Small intestine (tissue), 7 donors: ENCODE measurements at regions not wholly inside any gene's neighbourhood (a gene's known extent, or its start where the extent isn't known, plus 50 kb on each side); places are given as distances from the start of the nearest gene placed in this dataset.
"Not testable (repeated sequence)": the region's sequence is repeated elsewhere in the genome, so short reads cannot be mapped to it uniquely, and the experiment has no call there.

ENCODE experiments used
- DNase-seq, 2 donors: peaks; one replicate each; pipeline versions ENCODE4 v3.0.0 to v3.0.0-alpha.2; 2013
- FAIRE-seq: peaks from 2 replicates; lab custom pipeline; 2012; peaks lifted over from hg19 to GRCh38; lab: Jason Lieb, UNC
- H3K27ac ChIP-seq, 3 donors: one replicate each; pipeline ENCODE4 v1.5.1; 2013; ENCODE audit warnings: low read length in 2 of 3, mild to moderate bottlenecking in 2 of 3, control low read depth in 1 of 3, inconsistent platforms in 1 of 3, low read depth in 1 of 3, moderate library complexity in 1 of 3
- H3K27me3 ChIP-seq, 3 donors: one replicate each; pipeline ENCODE4 v1.6.1; 2013; ENCODE audit warnings: low read length in 3 of 3, inconsistent platforms in 1 of 3; ENCODE audit not compliant: control insufficient read depth in 3 of 3, insufficient read depth in 3 of 3
- H3K36me3 ChIP-seq, 3 donors: one replicate each; pipeline ENCODE4 v1.6.1; 2013; ENCODE audit warnings: low read length in 3 of 3, inconsistent platforms in 1 of 3, low read depth in 1 of 3, mild to moderate bottlenecking in 1 of 3, moderate library complexity in 1 of 3; ENCODE audit not compliant: control insufficient read depth in 3 of 3, insufficient read depth in 2 of 3
- H3K4me1 ChIP-seq, 3 donors: one replicate each; pipeline ENCODE4 v1.6.1; 2013; ENCODE audit warnings: low read length in 2 of 3, inconsistent platforms in 1 of 3, low read depth in 1 of 3, mild to moderate bottlenecking in 1 of 3, moderate library complexity in 1 of 3; ENCODE audit not compliant: control insufficient read depth in 3 of 3, insufficient read depth in 2 of 3
- H3K4me3 ChIP-seq, 3 donors: one replicate each; pipeline ENCODE4 v1.5.1; 2013; ENCODE audit warnings: low read length in 3 of 3, control low read depth in 1 of 3, inconsistent platforms in 1 of 3, low read depth in 1 of 3, mild to moderate bottlenecking in 1 of 3, moderate library complexity in 1 of 3
- H3K9me3 ChIP-seq, 2 donors: one replicate each; pipeline ENCODE4 v1.6.1; 2013; ENCODE audit warnings: low read depth in 1 of 2, low read length in 1 of 2; ENCODE audit not compliant: control insufficient read depth in 2 of 2, insufficient read depth in 1 of 2
- WGBS, 3 donors: extraction: QIAGEN DNeasy Blood & Tissue Kit; methylation state at CpG; one replicate each; pipeline ENCODE4 v1.1.7; 2013; 5-methylcytosine and 5-hydroxymethylcytosine counted together
- donor health status: healthy with polysubstance abuse.
- donor health status: control.
- donor health status: control.
- donor health status: Bipolar disorder and iron deficiency.
- donor health status: healthy.

DNA sequence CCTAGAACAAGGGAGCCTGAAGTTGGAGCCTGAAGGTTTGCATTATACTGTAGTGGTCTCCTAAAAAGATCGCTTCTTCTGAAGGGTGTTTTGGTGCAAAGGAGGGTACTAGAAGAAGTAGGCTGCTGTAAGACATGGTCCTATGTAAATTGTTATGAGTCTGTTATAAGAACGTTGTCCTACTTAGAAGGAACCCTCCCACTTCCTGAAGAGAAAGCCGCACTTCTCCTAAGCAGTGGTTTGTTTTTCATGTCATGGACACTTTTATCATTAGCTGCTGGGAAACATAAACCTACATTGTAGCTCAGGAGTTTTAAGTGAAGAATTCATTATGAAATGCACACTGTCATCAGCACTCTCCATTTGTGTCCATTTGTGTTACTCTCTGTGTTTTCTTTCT, 129.1 kb upstream of the ITGB1 start:
- no peak for DNase-seq
- no peak overlapping the region for H3K27ac ChIP-seq
- H3K4me3 ChIP-seq = no peak overlapping the region
- FAIRE-seq = no peak
- H3K27me3 ChIP-seq = no peaks in the 10 kb centered on the region
- no peaks in the 10 kb centered on the region for H3K36me3 ChIP-seq
- 56 to 69% (median 61%) methylated on average over 3 of the region's 3 CpGs for WGBS, 3 donors
- no peaks in the 10 kb centered on the region for H3K4me1 ChIP-seq
- H3K9me3 ChIP-seq = peaks cover 0 to 2% of the 10 kb centered on the region in 2 donors

GRCh38 chr10:33086100-33086499, 128.1 kb upstream of the ITGB1 start:
- Histone ChIP-seq H3K9me3 (peaks cover 0 to 2% of the 10 kb centered on the region in 2 donors), H3K4me3 (no peak overlapping the region), H3K4me1 (no peaks in the 10 kb centered on the region), H3K27me3 (no peaks in the 10 kb centered on the region), H3K36me3 (no peaks in the 10 kb centered on the region), H3K27ac (no peak overlapping the region)
- 94 to 96% (median 95%) methylated on average over 5 of the region's 5 CpGs for WGBS, 3 donors
- DNase-seq (no peak), FAIRE-seq (no peak)

- Histone ChIP-seq H3K9me3 (peaks cover 0 to 2% of the 10 kb centered on the region in 2 donors), H3K36me3 (no peaks in the 10 kb centered on the region), H3K4me1 (no peaks in the 10 kb centered on the region), H3K4me3 (no peak overlapping the region), H3K27ac (no peak overlapping the region), H3K27me3 (no peaks in the 10 kb centered on the region)
- FAIRE-seq (no peak), DNase-seq (no peak)
These were observed 127.3 kb upstream of the ITGB1 start for GRCh38 chr10:33085313-33085833.

- WGBS, 3 donors = 95 to 100% (median 97%) methylated on average over 1 of the region's 1 CpG
- Histone ChIP-seq H3K9me3 (peaks cover 0 to 2% of the 10 kb centered on the region in 2 donors), H3K4me3 (no peak overlapping the region), H3K27me3 (no peaks in the 10 kb centered on the region), H3K27ac (no peak overlapping the region), H3K36me3 (no peaks in the 10 kb centered on the region), H3K4me1 (no peaks in the 10 kb centered on the region)
- FAIRE-seq (no peak), DNase-seq (no peak)
These were observed 126.4 kb upstream of the ITGB1 start for GRCh38 chr10:33084453-33084852.

DNA sequence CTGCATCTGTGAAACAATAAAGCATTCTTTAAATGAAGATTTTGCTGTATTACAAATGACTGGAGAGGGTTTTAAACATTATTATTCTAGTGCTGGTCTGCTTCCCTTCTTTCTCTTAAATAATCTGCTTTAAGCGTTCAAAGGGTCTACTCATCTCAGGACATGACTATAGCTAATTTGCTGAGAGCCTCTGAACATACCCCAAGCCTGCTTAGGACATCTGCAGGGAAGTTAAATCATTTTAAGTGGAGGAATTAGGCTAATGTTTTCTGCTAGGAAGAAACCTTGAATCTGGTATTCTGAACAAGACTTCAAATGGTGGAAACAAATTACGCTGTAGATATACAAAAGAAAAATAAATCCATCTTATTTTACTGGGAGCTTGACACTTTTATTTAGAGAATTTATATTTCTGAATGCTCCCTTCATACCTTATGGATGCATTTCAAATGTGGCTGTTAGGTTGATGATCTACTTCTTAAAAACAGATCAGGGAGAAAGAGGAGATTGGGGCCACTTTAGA, 124.4 kb upstream of the ITGB1 start:
- Histone ChIP-seq H3K9me3 (peaks cover 0 to 2% of the 10 kb centered on the region in 2 donors), H3K27ac (no peak overlapping the region), H3K4me1 (no peaks in the 10 kb centered on the region), H3K27me3 (no peaks in the 10 kb centered on the region), H3K36me3 (no peaks in the 10 kb centered on the region), H3K4me3 (no peak overlapping the region)
- no peak for FAIRE-seq
- no peak for DNase-seq
- WGBS, 3 donors = 79 to 86% (median 80%) methylated on average over 2 of the region's 2 CpGs

DNA sequence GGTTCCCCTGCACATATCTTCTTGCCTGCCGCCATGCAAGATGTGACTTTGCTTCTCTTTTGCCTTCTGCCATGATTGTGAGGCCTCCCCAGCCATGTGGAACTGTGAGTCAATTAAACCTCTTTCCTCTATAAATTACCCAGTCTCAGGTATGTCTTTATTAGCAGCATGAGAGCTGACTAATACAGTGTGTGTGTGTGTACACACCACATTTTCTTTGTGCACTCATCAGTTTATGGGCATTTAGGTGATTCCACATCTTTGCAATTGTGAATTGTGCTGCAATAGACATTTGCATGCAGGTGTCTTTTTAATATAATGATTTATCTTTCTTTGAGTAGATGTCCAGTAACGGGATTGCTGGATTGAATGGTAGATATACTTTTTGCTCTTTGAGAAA, 122.4 kb upstream of the ITGB1 start:
- 67 to 92% (median 70%) methylated on average over 2 of the region's 2 CpGs for WGBS, 3 donors
- H3K27me3 ChIP-seq, H3K9me3 ChIP-seq, H3K4me1 ChIP-seq, DNase-seq, H3K27ac ChIP-seq, FAIRE-seq, H3K36me3 ChIP-seq, H3K4me3 ChIP-seq: not testable (repeated sequence)

GRCh38 chr10:33074443-33074842, 116.4 kb upstream of the ITGB1 start:
- FAIRE-seq (no peak), DNase-seq (no peak)
- WGBS, 3 donors = 67 to 75% (median 71%) methylated on average over 3 of the region's 3 CpGs
- Histone ChIP-seq H3K4me1 (no peaks in the 10 kb centered on the region), H3K27me3 (no peaks in the 10 kb centered on the region), H3K9me3 (peaks cover 0 to 2% of the 10 kb centered on the region in 2 donors), H3K36me3 (no peaks in the 10 kb centered on the region), H3K4me3 (no peak overlapping the region), H3K27ac (no peak overlapping the region)

DNA sequence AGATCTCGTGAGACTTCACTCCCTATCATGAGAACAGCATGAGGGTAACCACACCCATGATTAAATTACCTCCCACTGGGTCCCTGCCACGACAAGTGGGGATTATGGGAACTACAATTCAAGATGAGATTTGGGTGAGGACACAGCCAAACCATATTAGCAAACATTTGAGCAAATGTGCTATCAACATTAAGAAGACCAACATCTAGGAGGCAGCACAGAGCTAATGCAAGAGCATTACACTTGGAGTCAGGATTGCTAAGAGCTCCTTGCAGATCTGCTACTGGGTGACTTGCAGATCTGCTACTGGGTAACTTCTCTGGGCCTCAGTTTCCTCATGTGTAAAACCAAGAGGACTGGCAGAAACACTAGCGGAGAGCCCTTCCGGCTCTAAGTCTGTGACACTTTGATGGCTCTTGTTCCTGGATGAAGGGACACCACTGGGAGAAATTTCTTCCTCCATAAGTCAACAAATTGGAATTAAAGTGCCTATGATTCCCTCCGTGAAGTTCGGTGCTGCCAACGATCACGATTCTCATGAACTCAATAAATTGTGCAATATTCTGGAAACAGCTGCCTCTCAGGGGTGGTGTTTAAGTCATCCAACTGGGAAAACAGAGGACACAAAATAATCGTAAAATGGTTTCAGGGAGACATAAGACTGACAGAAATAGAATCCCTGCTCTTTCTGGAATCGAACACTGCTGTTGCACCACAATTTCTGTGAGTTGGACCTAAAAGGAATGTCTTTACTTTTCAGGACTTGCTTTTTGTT, 115.8 kb upstream of the ITGB1 start:
- FAIRE-seq (no peak), DNase-seq (no peak)
- no peaks in the 10 kb centered on the region for H3K36me3 ChIP-seq
- no peak overlapping the region for H3K4me3 ChIP-seq
- H3K9me3 ChIP-seq = peaks cover 0 to 2% of the 10 kb centered on the region in 2 donors
- H3K27ac ChIP-seq = no peak overlapping the region
- no peaks in the 10 kb centered on the region for H3K4me1 ChIP-seq
- H3K27me3 ChIP-seq = no peaks in the 10 kb centered on the region
- 76 to 79% (median 77%) methylated on average over 10 of the region's 10 CpGs for WGBS, 3 donors
